ENCODE measurements at regions not wholly inside any gene's neighbourhood (a gene's known extent, or its start where the extent isn't known, plus 50 kb on each side); places are given as distances from the start of the nearest gene placed in this dataset.
"Not testable (repeated sequence)": the region's sequence is repeated elsewhere in the genome, so short reads cannot be mapped to it uniquely, and the experiment has no call there.

DNA sequence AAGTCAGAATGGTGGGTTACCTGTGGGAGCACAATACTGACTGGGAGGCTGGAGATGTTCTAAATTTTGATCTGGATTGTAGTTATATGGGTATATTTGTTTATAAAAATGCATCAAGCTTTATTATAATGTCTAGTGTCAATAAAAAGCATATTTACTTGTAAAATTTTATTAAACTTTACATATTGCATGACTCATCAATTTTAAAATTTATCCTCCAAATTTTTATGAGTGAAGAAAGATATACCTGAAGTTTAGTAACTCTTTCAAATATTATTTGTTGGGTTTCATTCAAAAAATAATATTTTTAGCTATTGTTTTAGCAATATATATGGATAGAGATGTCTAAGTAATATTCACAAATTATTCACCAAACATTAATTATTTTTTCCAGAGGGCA, 103.0 kb downstream of the ANXA5 start:
- Histone ChIP-seq H3K4me1 (no peaks in the 10 kb centered on the region), H3K9me3 (no peaks in the 10 kb centered on the region), H3K36me3 (no peaks in the 10 kb centered on the region), H3K27me3 (no peaks in the 10 kb centered on the region), H3K27ac (no peak overlapping the region), H3K4me3 (no peak overlapping the region)
- TF ChIP-seq, protein P1, sequence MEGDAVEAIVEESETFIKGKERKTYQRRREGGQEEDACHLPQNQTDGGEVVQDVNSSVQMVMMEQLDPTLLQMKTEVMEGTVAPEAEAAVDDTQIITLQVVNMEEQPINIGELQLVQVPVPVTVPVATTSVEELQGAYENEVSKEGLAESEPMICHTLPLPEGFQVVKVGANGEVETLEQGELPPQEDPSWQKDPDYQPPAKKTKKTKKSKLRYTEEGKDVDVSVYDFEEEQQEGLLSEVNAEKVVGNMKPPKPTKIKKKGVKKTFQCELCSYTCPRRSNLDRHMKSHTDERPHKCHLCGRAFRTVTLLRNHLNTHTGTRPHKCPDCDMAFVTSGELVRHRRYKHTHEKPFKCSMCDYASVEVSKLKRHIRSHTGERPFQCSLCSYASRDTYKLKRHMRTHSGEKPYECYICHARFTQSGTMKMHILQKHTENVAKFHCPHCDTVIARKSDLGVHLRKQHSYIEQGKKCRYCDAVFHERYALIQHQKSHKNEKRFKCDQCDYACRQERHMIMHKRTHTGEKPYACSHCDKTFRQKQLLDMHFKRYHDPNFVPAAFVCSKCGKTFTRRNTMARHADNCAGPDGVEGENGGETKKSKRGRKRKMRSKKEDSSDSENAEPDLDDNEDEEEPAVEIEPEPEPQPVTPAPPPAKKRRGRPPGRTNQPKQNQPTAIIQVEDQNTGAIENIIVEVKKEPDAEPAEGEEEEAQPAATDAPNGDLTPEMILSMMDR (IDR thresholded peaks at IDR 0.05): no peak
- no peak for TF ChIP-seq POLR2A (IDR thresholded peaks at IDR 0.05)
- no peak for DNase-seq
- intact Hi-C loops (cut with DNase I): no loop called here

DNA sequence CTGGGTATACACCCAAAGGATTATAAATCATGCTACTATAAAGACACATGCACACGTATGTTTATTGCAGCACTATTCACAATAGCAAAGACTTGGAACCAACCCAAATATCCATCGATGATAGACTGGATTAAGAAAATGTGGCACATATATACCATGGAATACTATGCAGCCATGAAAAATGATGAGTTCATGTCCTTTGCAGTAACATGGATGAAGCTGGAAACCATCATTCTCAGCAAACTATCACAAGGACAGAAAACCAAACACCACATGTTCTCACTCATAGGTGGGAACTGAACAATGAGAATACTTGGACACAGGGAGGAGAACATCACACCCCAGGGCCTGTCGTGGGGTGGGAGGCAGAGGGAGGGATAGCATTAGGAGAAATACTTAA, 104.5 kb downstream of the ANXA5 start:
- H3K27me3 ChIP-seq; intact Hi-C loops (cut with DNase I); H3K36me3 ChIP-seq; H3K4me1 ChIP-seq; H3K4me3 ChIP-seq; H3K9me3 ChIP-seq; DNase-seq; H3K27ac ChIP-seq: not testable (repeated sequence)
- WGBS, 2 donors: 62 to 82% methylated on average over 3 of the region's 3 CpGs

DNA sequence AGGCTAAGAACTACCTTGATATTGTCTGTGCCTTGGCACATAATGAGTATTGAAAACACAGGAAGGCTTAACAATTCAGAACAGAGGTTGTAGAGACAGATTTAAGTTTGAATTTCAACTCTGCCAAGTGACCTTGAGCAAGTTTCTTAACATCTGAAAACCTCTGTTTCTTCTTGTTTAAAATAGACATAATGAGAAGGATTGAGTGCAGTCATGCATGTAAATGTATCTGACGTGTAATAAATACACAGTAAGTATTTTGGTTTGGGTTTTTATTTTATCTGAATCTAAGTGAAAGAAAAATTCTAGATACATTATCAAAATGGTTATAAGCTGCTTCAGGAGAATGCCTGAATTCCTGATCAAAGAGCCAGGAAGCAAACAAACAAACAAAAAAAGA, 111.9 kb downstream of the ANXA5 start:
- TF ChIP-seq, protein P1 (IDR thresholded peaks at IDR 0.05): no peak
- no peak for TF ChIP-seq POLR2A (IDR thresholded peaks at IDR 0.05)
- H3K27me3 ChIP-seq: no peaks in the 10 kb centered on the region
- DNase-seq: no peak
- 26 to 32% methylated on average over 1 of the region's 1 CpG for WGBS, 2 donors
- H3K4me1 ChIP-seq: no peaks in the 10 kb centered on the region
- intact Hi-C loops (cut with DNase I): no loop called here
- H3K27ac ChIP-seq: no peak overlapping the region
- H3K4me3 ChIP-seq: no peak overlapping the region
- H3K36me3 ChIP-seq: no peaks in the 10 kb centered on the region
- H3K9me3 ChIP-seq: no peaks in the 10 kb centered on the region

DNA sequence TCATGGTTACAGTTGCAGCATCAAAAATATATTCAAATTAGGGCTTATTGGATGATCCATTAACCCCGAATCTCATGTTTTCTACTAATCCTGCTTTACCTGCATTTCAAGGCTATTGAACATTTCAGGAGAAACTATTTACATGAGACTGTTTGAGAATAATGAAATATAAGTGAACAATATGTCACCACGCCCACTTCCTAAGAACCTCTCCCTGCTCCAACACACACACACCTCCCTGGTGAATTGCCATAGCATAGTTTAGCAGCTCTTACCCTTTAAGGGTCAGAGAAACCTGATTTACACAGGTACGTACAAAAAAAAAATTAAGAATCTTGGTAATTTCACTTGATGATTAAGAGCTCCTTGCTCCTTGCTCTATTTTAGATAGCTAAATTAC, 113.4 kb downstream of the ANXA5 start:
- H3K9me3 ChIP-seq: no peaks in the 10 kb centered on the region
- no peaks in the 10 kb centered on the region for H3K4me1 ChIP-seq
- WGBS, 2 donors: 22 to 57% methylated on average over 3 of the region's 3 CpGs
- H3K27ac ChIP-seq: no peak overlapping the region
- H3K27me3 ChIP-seq: no peaks in the 10 kb centered on the region
- no peak for DNase-seq
- intact Hi-C loops (cut with DNase I): no loop called here
- H3K4me3 ChIP-seq: no peak overlapping the region
- H3K36me3 ChIP-seq: no peaks in the 10 kb centered on the region
- TF ChIP-seq, protein P1 (IDR thresholded peaks at IDR 0.05): no peak
- TF ChIP-seq POLR2A (IDR thresholded peaks at IDR 0.05): no peak

DNA sequence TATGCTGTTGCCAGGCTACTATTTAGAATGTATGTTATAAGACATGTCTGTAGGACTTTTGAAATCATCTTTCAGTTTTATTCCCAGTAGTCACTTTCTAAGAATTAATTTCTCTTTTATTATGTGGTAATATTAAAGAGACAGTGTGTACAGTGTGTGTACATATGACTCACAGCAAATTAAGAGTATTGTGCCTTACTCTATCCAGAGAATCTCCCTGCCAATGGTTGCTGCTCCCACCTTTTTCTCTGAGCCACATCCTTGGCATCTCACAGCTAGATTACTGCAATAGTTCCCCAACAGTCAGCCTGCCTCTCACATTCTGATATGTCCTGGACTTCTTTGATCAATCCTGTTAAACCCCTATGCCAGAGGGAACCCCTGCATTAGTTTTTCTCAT, 114.5 kb downstream of the ANXA5 start:
- no peak overlapping the region for H3K4me3 ChIP-seq
- TF ChIP-seq, protein P1 (IDR thresholded peaks at IDR 0.05): no peak
- no peak for TF ChIP-seq POLR2A (IDR thresholded peaks at IDR 0.05)
- no peaks in the 10 kb centered on the region for H3K9me3 ChIP-seq
- DNase-seq: no peak
- intact Hi-C loops (cut with DNase I): no loop called here
- H3K27me3 ChIP-seq: no peaks in the 10 kb centered on the region
- no peaks in the 10 kb centered on the region for H3K36me3 ChIP-seq
- H3K27ac ChIP-seq: no peak overlapping the region
- H3K4me1 ChIP-seq: no peaks in the 10 kb centered on the region

DNA sequence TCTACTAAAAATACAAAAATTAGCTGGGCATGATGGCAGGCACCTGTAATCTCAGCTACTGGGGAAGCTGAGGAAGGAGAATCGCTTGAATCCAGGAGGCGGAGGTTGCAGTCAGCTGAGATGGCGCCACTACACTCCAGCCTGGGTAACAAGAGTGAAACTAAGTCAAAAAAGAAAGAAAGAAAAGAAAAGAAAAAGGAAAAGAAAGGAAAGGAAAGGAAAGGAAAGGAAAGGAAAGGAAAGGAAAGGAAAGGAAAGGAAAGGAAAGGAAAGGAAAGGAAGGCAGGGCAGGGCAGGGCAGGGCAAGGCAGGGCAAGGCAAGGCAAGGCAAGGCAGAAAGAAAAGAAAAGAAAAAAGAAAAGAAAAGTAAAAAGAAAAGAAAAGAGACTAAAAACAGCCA, 121.4 kb downstream of the ANXA5 start:
- H3K27me3 ChIP-seq; H3K4me1 ChIP-seq; intact Hi-C loops (cut with DNase I); H3K4me3 ChIP-seq; DNase-seq; H3K36me3 ChIP-seq; H3K27ac ChIP-seq; H3K9me3 ChIP-seq: not testable (repeated sequence)
- 81 to 83% methylated on average over 3 of the region's 3 CpGs for WGBS, 2 donors

Measured in esophagus squamous epithelium (tissue), 5 donors.